ENCODE measurements at regions not wholly inside any gene's neighbourhood (a gene's known extent, or its start where the extent isn't known, plus 50 kb on each side); places are given as distances from the start of the nearest gene placed in this dataset.

- no peak for TF ChIP-seq EZH2 (IDR thresholded peaks at IDR 0.05; ENCODE audit: borderline replicate concordance, low read depth, low read length, severe bottlenecking)
- TF ChIP-seq, protein P1, sequence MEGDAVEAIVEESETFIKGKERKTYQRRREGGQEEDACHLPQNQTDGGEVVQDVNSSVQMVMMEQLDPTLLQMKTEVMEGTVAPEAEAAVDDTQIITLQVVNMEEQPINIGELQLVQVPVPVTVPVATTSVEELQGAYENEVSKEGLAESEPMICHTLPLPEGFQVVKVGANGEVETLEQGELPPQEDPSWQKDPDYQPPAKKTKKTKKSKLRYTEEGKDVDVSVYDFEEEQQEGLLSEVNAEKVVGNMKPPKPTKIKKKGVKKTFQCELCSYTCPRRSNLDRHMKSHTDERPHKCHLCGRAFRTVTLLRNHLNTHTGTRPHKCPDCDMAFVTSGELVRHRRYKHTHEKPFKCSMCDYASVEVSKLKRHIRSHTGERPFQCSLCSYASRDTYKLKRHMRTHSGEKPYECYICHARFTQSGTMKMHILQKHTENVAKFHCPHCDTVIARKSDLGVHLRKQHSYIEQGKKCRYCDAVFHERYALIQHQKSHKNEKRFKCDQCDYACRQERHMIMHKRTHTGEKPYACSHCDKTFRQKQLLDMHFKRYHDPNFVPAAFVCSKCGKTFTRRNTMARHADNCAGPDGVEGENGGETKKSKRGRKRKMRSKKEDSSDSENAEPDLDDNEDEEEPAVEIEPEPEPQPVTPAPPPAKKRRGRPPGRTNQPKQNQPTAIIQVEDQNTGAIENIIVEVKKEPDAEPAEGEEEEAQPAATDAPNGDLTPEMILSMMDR (IDR thresholded peaks at IDR 0.05; ENCODE audit: borderline replicate concordance, extremely low read depth, low read length, poor library complexity, severe bottlenecking): no peak
Observed at GRCh38 chr2:139876321-139876720, 1096.1 kb upstream of the NXPH2 start.

Measured in DND-41 (cell line).